Endometrial microvascular endothelial cells (primary cell): ENCODE measurements at regions not wholly inside any gene's neighbourhood (a gene's known extent, or its start where the extent isn't known, plus 50 kb on each side); places are given as distances from the start of the nearest gene placed in this dataset.

ENCODE experiments used
- in situ Hi-C: cut with HindIII; loops from 2 replicates; pipeline ENCODE4 v1.10.0; 2017; ENCODE audit warnings: low sequenced_read_pairs, low pct_unique_long_range_greater_than_20kb; ENCODE audit errors: inconsistent ontology term

DNA sequence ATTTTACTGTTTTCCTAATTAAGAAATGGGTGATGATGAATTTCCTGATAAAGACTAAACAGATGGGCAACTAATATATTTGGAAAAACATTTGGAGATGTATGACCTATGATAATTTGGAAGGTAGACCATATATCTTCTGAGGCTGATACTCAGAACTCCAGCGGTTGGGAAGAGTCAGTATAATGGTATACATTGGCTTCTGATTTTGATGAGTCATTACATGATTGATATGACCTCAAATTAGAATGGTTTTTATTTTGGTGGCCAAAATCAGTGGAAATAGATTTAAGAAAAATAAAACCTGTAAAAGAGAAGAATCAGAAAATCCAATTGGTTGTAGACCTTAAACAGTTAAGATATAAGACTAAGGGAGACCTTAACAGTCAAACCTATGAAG is 496.4 kb upstream of the ALCAM start:
- in situ Hi-C loops: no loop called here

DNA sequence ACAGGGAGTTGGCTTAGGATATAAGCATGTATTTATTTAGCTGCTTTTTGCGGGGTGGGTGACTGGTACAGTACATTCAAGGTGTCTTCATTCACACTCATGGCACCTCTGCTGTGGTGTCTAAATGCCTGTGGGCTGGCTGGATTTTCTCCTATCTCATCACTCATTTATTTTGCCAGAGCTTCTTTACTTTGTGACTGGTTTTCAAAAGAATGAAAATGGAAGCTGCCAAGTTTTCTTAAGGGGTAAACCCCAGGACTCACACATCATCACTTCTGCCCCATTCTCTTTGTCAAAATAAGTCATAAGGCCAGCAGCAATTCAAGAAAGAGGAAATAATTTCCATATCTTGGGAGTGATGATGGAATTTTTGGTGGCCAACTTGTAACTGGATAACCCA is 493.4 kb upstream of the ALCAM start:
- in situ Hi-C loops: no loop called here

GRCh38 chr3:104878395-104878794 is 488.3 kb upstream of the ALCAM start:
- in situ Hi-C loops: no loop called here

DNA sequence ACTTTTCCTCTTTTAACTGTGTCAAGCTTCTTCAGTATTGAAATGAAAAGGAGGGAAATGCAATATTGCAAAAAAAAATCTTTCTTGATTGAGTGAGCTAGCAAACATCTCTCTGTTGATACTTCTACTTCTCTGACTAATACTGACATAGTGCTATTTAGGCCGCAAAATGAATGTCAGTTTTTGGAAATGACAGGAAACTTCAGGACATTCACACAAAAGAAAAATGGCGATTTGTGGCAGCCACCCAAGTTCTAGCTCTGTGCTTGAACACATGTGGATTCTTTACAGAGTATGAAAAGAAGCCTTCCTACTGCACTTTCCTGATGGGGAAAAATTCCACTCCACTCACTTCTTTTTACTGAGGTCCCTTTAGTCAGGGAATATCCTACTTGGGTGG is 486.8 kb upstream of the ALCAM start:
- in situ Hi-C loops: no loop called here

DNA sequence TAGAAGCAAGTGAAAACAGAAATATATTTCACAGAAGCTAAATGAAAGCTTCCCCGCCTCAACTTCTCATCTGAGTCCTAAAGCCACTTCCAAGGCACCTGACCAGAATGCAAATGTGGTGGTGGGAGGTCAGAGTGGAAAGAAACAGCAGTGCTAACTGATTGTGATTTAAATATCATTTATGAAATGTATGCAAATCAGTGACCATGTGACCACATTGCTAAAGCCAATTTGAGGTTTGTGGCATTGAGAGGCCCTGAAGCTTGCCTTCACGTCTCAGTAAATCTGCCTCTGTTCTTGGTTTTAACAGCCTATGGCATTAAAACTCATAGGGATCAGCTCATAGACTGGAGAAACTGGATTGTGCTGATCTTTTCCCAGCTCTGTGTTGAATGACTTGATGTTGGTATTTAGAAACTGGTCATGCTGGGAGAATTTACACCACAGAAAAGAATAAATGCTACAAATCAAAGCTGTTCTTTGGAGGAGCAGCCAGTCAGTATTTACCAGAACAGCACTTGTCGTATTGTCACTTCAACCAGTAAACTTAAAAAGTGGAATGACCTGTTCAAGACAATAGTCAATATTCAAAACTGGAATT is 481.4 kb upstream of the ALCAM start:
- in situ Hi-C loops: no loop called here

DNA sequence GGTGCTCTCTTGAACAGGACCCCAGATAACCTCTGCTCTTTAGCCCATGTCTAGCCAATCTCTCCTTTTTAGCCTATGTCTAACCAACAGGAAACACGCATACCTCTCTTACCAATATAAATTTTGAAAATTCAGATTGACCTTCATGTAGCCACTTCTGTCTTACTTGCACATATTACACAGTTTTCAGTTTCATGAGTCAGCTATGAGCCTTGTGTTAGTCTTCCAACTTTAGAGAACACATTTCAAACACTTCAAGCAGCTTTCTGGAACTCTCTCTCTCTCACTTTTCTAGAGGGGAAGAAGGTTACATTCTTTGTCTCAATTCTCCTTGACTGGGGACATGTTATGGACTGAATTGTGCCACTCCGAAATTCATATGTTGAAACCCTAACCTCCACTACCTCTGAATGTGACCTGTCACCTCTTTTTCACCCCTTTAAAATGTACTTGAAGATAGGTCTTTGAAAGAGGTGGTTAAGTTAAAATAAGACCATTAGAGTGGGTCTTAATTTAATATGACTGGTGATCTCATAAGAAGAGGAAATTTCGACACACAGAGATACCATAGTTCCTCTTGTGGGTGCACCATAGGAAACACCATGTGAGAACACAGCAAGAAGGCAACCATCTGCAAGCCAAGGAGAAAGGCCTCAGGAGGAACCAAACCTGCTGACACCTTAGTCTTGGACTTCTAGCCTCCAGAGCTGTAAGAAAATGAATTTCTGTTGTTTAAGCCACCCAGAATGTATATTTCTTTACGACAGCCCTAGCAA is 480.3 kb upstream of the ALCAM start:
- in situ Hi-C loops: no loop called here

DNA sequence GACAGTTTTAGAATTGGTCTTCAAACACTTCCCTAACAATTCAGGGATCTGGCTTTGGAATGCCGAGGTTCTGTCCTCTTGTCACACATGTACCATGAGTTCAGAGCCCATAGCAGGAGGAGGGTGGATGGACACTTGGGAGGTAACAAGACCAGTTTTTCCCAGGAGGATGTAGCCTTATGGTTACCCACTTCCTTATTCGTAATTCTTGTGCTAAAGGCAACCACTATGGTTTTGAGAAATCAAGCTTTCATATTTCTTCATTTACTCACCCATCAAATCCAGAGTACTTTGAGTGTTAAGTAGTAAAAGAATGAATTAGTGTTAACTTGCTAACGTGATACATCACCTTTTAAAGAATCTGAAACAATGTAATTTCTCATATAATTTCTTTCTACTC is 479.6 kb upstream of the ALCAM start:
- in situ Hi-C loops: no loop called here

DNA sequence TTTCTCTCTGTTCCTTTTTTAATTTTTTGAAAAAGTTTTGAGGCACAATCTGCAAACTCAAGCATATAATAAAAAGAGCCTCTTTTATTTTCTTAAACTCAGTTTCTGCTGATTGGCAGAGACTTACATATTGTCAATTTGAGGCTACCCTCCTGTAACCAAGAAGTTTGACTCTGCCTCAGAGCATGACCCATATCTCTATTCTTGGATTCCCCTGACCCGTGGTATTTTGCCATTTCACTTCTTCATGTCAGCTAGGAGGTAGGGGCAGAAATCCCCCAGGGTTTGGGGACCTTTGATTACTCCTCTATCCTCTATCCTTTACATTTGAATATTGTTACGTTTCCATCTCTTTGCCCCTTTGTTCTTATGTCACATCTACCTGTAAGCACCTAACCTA is 479.1 kb upstream of the ALCAM start:
- in situ Hi-C loops: no loop called here

GRCh38 chr3:104892044-104892443 is 474.7 kb upstream of the ALCAM start:
- in situ Hi-C loops: no loop called here

GRCh38 chr3:104896624-104897023 is 470.1 kb upstream of the ALCAM start:
- in situ Hi-C loops: no loop called here

GRCh38 chr3:104901396-104901795 is 465.3 kb upstream of the ALCAM start:
- in situ Hi-C loops: no loop called here

DNA sequence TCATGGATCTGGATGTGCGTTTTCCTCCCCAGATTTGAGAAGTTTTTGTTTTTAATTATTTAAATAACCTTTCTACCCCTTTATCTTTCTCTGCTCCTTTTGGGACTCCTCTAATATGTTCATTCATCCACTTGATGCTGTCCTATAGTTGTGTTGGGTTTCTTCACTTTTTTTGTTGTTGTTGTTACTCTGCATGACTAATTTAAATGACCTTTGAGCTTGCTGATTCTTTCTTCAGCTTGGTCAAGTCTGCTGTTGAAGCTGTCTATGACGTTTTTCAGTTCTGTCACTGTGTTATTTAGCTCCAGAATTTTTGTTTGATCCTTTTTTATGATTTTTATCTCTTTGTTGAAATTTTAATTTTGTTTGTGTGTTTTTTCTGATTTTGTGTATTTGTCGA is 463.6 kb upstream of the ALCAM start:
- in situ Hi-C loops: no loop called here

- in situ Hi-C loops: no loop called here
Observed at GRCh38 chr3:104906001-104906639, 460.6 kb upstream of the ALCAM start.

- in situ Hi-C loops: no loop called here
Observed at GRCh38 chr3:104907507-104907906, 459.2 kb upstream of the ALCAM start.

DNA sequence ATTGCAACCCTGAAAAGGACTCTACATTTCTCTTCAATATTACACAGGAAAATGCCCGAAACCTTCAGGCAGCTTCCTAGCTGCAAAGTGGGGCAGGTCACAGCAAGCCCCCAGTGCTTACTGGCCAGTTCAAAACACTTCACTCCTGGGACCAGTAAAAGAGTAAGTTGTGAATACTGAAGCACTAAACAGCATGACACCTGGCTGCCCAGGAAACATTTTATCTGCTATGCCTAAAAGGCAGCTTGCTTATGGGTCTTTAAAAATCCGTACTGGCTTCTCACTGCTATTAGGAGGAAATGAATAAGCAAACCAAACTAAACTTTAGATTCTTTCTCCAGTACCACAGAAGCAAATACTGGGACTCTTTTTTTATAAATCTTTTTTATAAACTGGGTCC is 457.9 kb upstream of the ALCAM start:
- in situ Hi-C loops: no loop called here

DNA sequence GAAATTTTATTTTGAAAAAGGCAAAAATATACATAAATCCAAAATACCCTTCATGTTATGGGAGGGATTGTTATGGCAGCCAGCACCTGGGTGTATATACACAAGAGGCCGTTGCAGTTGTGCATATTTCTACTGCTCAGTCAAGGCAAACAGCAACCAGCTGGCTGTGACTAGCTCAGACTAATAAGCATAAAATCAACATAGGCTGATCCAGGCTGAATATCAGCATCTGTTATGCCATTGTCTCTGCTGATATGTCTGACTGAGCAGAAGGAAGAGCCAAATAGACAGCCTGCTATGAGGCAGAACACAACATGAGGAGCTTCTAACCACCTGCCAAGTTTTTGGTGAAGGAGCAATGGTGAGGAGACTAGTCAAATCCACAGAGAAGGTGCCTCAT is 457.5 kb upstream of the ALCAM start:
- in situ Hi-C loops: no loop called here

- in situ Hi-C loops: no loop called here
Observed at GRCh38 chr3:104909721-104910120, 457.0 kb upstream of the ALCAM start.

GRCh38 chr3:104911376-104911775 is 455.3 kb upstream of the ALCAM start:
- in situ Hi-C loops: no loop called here

- in situ Hi-C loops: no loop called here
Observed at GRCh38 chr3:104916971-104917370, 449.7 kb upstream of the ALCAM start.

DNA sequence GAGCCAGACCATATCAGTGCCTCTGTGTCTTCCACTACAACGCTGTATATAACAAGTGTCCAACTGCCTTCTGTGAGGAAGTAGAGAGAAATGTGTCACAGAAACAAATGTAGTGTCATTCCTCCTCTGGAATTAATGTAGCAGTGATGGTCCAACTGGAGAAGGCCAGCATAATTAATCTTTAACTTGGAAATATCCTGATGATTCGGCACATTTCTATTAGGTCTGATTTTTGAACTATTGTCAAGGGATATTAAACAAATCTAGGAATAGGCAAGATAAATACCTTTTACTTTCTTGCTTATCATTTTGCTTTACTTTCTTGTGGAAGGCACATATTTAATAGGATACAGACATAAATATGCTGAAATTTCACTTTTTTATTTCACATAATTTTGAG is 446.2 kb upstream of the ALCAM start:
- in situ Hi-C loops: no loop called here
